GM12875 (cell line): ENCODE measurements at regions not wholly inside any gene's neighbourhood (a gene's known extent, or its start where the extent isn't known, plus 50 kb on each side); places are given as distances from the start of the nearest gene placed in this dataset.

Experiments used
- H3K4me3 ChIP-seq: one replicate; pipeline ENCODE4 v1.5.1; 2011; ENCODE audit warnings: low read depth, low read length, control low read depth
- CTCF ChIP-seq: IDR thresholded peaks from 2 replicates; pipeline ENCODE4 v1.5.1; 2011; ENCODE audit warnings: low read depth, mild to moderate bottlenecking, control low read depth, inconsistent platforms, low read length, moderate library complexity, borderline replicate concordance; ENCODE audit not compliant: insufficient read depth

DNA sequence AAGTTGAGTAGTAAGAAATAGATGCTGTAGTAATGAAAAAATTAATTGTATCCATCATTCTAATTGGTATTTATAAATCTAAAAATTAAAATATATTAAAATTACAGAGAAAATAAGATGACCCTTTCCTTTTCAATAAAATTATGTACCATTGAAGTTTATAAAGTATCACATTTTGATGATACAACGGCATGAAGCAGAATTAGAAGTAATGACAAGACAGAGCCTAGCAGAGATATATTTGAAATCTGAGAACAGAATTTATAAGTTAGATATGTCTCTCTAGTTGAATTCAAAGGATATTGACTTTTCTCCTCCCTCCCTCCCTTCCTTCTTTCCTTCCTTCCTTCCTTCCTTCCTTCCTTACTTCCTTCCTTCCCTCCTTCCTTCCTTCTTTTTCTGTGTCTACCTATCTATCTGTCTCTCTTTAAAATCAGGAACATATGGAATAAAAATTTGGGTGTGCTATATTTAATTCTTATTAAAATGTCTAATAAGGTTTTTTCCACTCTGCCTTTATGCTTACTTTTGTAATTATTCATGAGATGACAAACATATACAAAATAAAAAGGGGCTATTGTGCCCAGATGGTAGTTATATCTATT, 258.5 kb upstream of the CD180 start:
- H3K4me3 ChIP-seq, result no peak overlapping the region
- no peak for TF ChIP-seq CTCF

DNA sequence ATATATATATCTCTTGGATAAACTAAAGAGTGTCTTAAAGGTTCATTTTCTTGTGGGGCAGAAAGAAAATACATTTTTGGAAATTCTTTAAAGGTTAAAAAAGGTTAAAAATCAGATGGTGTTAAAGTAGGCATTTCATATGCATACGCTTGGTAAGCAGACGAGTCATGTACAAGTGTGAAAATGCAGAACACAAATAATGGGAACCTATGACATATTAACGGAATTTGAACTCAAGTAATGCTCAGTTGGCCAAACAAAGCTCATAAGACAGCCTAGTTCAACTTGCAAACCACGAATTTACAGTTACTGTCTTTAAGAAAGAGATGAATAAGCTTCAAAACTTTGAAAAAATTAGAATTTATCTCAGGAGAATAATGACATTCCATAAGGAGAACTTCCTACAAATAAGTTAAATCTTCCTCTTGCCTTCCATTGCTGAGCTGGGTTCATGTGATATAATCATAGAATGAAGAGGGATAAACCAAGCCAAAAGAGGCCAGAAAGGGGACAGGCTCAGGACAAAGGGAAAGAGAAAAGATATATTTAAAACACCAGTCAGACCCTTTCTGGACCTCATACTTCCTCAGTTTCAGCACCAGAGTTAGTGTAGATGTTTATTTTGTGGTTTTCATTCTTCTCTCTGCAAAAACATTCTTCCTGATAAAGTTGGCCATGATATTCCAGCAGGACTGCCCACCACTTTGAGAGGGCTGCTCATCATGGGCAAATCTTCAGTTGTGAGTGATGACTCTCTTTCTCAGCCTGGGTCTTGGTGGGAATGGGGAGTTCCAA, 256.7 kb upstream of the CD180 start:
- no peak overlapping the region for H3K4me3 ChIP-seq
- no peak for TF ChIP-seq CTCF

- TF ChIP-seq CTCF, result no peak
- no peak overlapping the region for H3K4me3 ChIP-seq
Observed at GRCh38 chr5:67451640-67452279, 255.2 kb upstream of the CD180 start.

GRCh38 chr5:67447732-67448131, 251.1 kb upstream of the CD180 start:
- TF ChIP-seq CTCF, result no peak
- no peak overlapping the region for H3K4me3 ChIP-seq

- H3K4me3 ChIP-seq, result no peak overlapping the region
- TF ChIP-seq CTCF, result no peak
Observed at GRCh38 chr5:67437905-67438845, 241.6 kb upstream of the CD180 start.

GRCh38 chr5:67435032-67435431, 238.4 kb upstream of the CD180 start:
- no peak for TF ChIP-seq CTCF

More at GRCh38 chr5:67435032-67435431, 238.4 kb upstream of the CD180 start:
- H3K4me3 ChIP-seq, result no peak overlapping the region
